ENCODE measurements at regions not wholly inside any gene's neighbourhood (a gene's known extent, or its start where the extent isn't known, plus 50 kb on each side); places are given as distances from the start of the nearest gene placed in this dataset.

DNA sequence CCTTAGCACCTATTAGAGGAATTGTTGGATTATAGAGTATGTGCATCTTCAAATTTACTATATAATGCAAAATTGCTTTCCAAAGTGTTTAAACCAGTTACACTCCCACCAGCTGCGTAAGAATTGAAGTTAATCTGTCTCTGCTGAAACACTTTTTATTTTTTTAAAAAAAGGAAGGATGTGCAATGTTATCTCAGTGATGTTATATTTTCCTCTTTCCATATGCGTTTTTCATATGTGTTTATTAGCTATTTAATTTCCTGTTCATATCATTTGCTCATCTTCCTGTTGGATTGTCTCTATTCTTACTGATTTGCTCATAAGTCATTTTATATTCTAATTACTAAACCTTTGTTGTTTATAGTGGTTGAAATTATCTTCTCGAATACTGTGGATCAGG, 63.2 kb upstream of the RFX8 start:
- WGBS, 2 donors (ENCODE audit: low coverage in 1 of 2), result 83 to 89% methylated on average over 3 of the region's 3 CpGs
- Histone ChIP-seq H3K27me3 (no peaks in the 10 kb centered on the region), H3K27ac (no peak overlapping the region), H3K36me3 (no peaks in the 10 kb centered on the region), H3K4me1 (peaks cover 0 to 9% (median 7%) of the 10 kb centered on the region in 4 donors), H3K4me3 (no peak overlapping the region), H3K9me3 (no peaks in the 10 kb centered on the region)
- in situ Hi-C loops (cut with MboI; ENCODE audit: low pct_ligation_motif_present in 1 of 4, low pct_unique_long_range_greater_than_20kb in 1 of 4, low sequenced_read_pairs in 3 of 4) (no loop called here), intact Hi-C loops (cut with DNase I; ENCODE audit: low total_unique reads) (no loop called here)
- TF ChIP-seq EP300 (IDR thresholded peaks at IDR 0.05; ENCODE audit: low read depth) (no peak), POLR2A (IDR thresholded peaks at IDR 0.05) (no peak), POLR2AphosphoS5 (IDR thresholded peaks at IDR 0.05) (no peak)
- TF ChIP-seq, protein P1, sequence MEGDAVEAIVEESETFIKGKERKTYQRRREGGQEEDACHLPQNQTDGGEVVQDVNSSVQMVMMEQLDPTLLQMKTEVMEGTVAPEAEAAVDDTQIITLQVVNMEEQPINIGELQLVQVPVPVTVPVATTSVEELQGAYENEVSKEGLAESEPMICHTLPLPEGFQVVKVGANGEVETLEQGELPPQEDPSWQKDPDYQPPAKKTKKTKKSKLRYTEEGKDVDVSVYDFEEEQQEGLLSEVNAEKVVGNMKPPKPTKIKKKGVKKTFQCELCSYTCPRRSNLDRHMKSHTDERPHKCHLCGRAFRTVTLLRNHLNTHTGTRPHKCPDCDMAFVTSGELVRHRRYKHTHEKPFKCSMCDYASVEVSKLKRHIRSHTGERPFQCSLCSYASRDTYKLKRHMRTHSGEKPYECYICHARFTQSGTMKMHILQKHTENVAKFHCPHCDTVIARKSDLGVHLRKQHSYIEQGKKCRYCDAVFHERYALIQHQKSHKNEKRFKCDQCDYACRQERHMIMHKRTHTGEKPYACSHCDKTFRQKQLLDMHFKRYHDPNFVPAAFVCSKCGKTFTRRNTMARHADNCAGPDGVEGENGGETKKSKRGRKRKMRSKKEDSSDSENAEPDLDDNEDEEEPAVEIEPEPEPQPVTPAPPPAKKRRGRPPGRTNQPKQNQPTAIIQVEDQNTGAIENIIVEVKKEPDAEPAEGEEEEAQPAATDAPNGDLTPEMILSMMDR (IDR thresholded peaks at IDR 0.05), result no peak
- DNase-seq, result no peak

DNA sequence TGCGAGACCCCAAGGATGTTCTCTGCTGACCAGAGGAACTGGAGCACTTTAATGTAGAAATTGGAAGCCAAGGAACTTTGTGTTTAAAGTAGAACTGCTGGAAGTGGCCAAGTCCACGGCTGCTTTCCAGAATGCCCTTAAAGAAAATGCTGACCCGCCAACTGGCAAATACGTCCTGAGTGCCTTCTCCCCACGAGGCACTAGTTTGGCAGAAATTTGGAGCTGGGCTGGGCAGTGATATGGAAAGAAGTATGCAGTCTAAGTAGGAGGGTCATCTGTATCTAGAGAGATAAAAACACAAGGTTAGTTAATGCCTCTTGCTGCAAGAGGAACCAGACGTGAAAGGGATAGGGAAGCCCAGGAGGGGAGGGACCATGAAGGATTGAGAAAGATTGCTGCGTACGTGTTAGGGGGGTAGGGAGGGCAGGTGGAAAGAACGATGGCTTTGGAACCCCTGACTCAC, 59.3 kb upstream of the RFX8 start:
- no peak for DNase-seq
- Histone ChIP-seq H3K4me1 (peaks cover 0 to 9% (median 7%) of the 10 kb centered on the region in 4 donors), H3K27me3 (no peaks in the 10 kb centered on the region), H3K36me3 (no peaks in the 10 kb centered on the region), H3K27ac (peak overlapping the region; percentile 49 to 65 (median 55)), H3K4me3 (no peak overlapping the region), H3K9me3 (no peaks in the 10 kb centered on the region)
- 66 to 71% methylated on average over 4 to 9 of the region's 9 CpGs for WGBS, 2 donors (ENCODE audit: low coverage in 1 of 2)
- TF ChIP-seq POLR2A (IDR thresholded peaks at IDR 0.05) (no peak), POLR2AphosphoS5 (IDR thresholded peaks at IDR 0.05) (no peak), EP300 (IDR thresholded peaks at IDR 0.05; ENCODE audit: low read depth) (no peak)
- TF ChIP-seq, protein P1 (IDR thresholded peaks at IDR 0.05), result no peak
- in situ Hi-C loops (cut with MboI; ENCODE audit: low pct_ligation_motif_present in 1 of 4, low pct_unique_long_range_greater_than_20kb in 1 of 4, low sequenced_read_pairs in 3 of 4), result no loop called here
- intact Hi-C loops (cut with DNase I; ENCODE audit: low total_unique reads), result no loop called here

DNA sequence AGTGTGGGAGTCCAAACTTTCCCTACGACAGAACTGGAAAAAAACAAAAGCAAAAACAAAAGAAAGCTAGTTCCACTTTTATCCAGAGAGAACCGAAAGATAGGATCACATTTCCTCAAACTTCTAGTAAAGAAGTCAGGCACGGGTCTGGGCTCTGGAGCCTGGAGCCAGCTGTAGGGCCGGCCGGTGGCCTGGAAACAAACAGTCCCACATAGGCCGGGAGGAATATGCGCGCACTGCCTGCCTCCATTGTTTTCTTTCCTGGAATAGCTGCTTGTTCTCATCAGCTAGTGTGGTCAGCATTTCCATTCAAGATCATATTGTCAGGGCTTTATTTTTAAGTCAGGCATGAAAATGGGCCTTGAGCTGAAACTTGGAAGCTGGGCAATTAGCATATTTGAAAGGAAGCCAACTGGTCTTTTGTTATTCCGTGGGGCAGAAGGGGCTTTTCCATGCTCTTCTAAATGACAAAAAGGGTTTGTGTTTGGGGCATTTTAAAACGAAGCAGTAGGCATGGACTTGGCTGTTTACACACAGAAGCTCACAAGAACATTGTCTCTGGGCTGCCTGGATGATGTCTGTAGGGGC, 58.7 kb upstream of the RFX8 start:
- intact Hi-C loops (cut with DNase I; ENCODE audit: low total_unique reads) (no loop called here), in situ Hi-C loops (cut with MboI; ENCODE audit: low pct_ligation_motif_present in 1 of 4, low pct_unique_long_range_greater_than_20kb in 1 of 4, low sequenced_read_pairs in 3 of 4) (no loop called here)
- Histone ChIP-seq H3K4me1 (peaks cover 0 to 9% (median 7%) of the 10 kb centered on the region in 4 donors), H3K27me3 (no peaks in the 10 kb centered on the region), H3K9me3 (no peaks in the 10 kb centered on the region), H3K36me3 (no peaks in the 10 kb centered on the region), H3K4me3 (no peak overlapping the region), H3K27ac (peak overlapping the region; percentile 49 to 65 (median 55))
- WGBS, 2 donors (ENCODE audit: low coverage in 1 of 2), result 65 to 75% methylated on average over 4 to 10 of the region's 10 CpGs
- peak; percentile 33 for TF ChIP-seq EP300 (IDR thresholded peaks at IDR 0.05; ENCODE audit: low read depth)
- TF ChIP-seq POLR2AphosphoS5 (IDR thresholded peaks at IDR 0.05), result no peak
- DNase-seq, result no peak

DNA sequence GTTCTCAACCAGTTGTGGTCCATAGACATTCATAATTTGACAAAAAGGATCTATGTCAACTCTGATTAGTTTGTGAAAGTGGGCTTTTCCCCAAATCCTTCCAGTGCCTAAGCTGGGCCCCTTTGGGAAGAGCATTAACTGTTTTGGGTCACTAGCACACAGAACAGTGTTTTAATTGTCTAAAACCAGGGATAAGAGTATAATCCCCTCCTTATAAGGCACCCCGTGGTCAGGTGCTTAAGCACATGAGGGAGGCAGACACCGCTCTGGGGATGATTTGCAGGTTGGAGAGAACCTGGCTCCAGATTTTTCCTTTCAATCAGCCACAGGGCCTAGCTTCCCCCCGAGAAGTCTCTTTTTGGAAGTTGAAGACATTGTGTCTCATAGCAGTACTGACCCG, 53.6 kb upstream of the RFX8 start:
- DNase-seq, result no peak
- Histone ChIP-seq H3K27ac (no peak overlapping the region), H3K4me1 (peaks cover 0 to 1% (median under 1%) of the 10 kb centered on the region in 4 donors), H3K27me3 (no peaks in the 10 kb centered on the region), H3K36me3 (no peaks in the 10 kb centered on the region), H3K4me3 (no peak overlapping the region), H3K9me3 (no peaks in the 10 kb centered on the region)
- in situ Hi-C loops (cut with MboI; ENCODE audit: low pct_ligation_motif_present in 1 of 4, low pct_unique_long_range_greater_than_20kb in 1 of 4, low sequenced_read_pairs in 3 of 4), result no loop called here
- intact Hi-C loops (cut with DNase I; ENCODE audit: low total_unique reads), result no loop called here
- WGBS, 2 donors (ENCODE audit: low coverage in 1 of 2), result 93% methylated on average over 4 of the region's 4 CpGs; no CpG with 5 or more reads in 1 of the 2 donors
- TF ChIP-seq EP300 (IDR thresholded peaks at IDR 0.05; ENCODE audit: low read depth), result no peak

DNA sequence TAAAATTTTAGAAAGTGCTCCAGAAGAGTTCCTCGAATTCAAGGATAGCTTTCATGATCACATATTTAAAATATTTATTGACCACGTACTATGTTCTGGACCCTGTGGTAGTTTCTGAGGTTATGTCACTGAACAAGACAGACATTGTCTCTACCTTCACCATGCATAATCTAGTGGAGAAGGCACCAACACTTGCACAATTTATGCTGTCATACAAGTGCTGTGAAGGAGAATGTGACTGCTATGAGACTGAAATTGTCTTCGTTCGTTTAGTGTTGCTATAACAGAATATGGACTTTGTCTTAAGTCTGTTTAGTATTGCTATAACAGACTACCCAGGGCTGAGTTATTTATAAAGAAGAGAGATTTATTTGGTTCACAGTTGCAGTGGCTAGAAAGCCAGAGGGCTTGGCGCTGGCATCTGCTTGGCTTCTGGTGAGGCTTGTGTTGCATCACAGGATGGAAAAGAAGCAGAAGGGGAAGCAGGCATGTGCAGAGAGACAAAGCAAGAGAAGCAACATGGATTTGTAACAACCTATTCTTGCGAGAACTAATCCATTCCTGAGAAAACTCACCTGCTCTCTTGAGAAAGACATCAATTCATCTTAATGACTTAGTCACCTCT, 50.0 kb upstream of the RFX8 start:
- no peak overlapping the region for H3K27ac ChIP-seq
- in situ Hi-C loops (cut with MboI; ENCODE audit: low pct_ligation_motif_present in 1 of 4, low pct_unique_long_range_greater_than_20kb in 1 of 4, low sequenced_read_pairs in 3 of 4), result loop anchor here in 1 of 4 donors (25.0 kb wide), 1 partner anchor 312 kb away; no protein-coding TSS in a partner anchor
- WGBS, 2 donors (ENCODE audit: low coverage in 1 of 2), result 65 to 81% methylated on average over 6 of the region's 6 CpGs
- intact Hi-C loops (cut with DNase I; ENCODE audit: low total_unique reads), result no loop called here
- H3K4me1 ChIP-seq, result no peaks in the 10 kb centered on the region
- H3K9me3 ChIP-seq, result no peaks in the 10 kb centered on the region
- peak in 2 of 3 donors; percentile 17 to 59 for TF ChIP-seq POLR2AphosphoS5 (IDR thresholded peaks at IDR 0.05)
- no peak for TF ChIP-seq POLR2A (IDR thresholded peaks at IDR 0.05)
- no peak for TF ChIP-seq EP300 (IDR thresholded peaks at IDR 0.05; ENCODE audit: low read depth)
- no peaks in the 10 kb centered on the region for H3K27me3 ChIP-seq
- H3K36me3 ChIP-seq, result no peaks in the 10 kb centered on the region
- peak; percentile 20 for DNase-seq
- H3K4me3 ChIP-seq, result no peak overlapping the region

Measured in transverse colon (tissue), 4 donors.